Thyroid gland (tissue), 4 donors: ENCODE measurements at regions not wholly inside any gene's neighbourhood (a gene's known extent, or its start where the extent isn't known, plus 50 kb on each side); places are given as distances from the start of the nearest gene placed in this dataset.

Experiments
- CTCF ChIP-seq, 6 experiments: fragments of 200-600 bp in 3 of 6; fragments of 450-650 bp in 3 of 6; sonication (generic) in 3 of 6; IDR thresholded peaks; one replicate each; pipeline ENCODE4 v1.5.1; 2016 to 2019; ENCODE audit warnings: antibody characterized with exemption in 6 of 6, mild to moderate bottlenecking in 2 of 6, inconsistent platforms in 1 of 6, moderate library complexity in 1 of 6
- POLR2A ChIP-seq, 2 donors: fragments of 450-650 bp; IDR thresholded peaks; one replicate each; pipeline ENCODE4 v1.6.1; 2017; ENCODE audit warnings: antibody characterized with exemption in 2 of 2, mild to moderate bottlenecking in 2 of 2, moderate library complexity in 1 of 2

GRCh38 chr15:35712956-35713355 is 167.0 kb upstream of the DPH6 start:
- TF ChIP-seq CTCF (IDR thresholded peaks at IDR 0.05) (no peak), POLR2A (IDR thresholded peaks at IDR 0.05) (no peak)
